ENCODE measurements at regions not wholly inside any gene's neighbourhood (a gene's known extent, or its start where the extent isn't known, plus 50 kb on each side); places are given as distances from the start of the nearest gene placed in this dataset.

- Histone ChIP-seq H3K9ac (no peak overlapping the region), H3K4me1 (ENCODE audit: low read depth, poor library complexity, severe bottlenecking) (no peaks in the 10 kb centered on the region), H3K27me3 (ENCODE audit: insufficient read depth, low read depth) (no peaks in the 10 kb centered on the region), H3K79me2 (ENCODE audit: insufficient read depth, low read depth) (no peaks in the 10 kb centered on the region), H3K36me3 (ENCODE audit: insufficient read depth) (no peaks in the 10 kb centered on the region), H3K4me2 (no peak overlapping the region), H2AFZ (ENCODE audit: low read depth) (no peak overlapping the region), H4K20me1 (ENCODE audit: insufficient read depth) (no peaks in the 10 kb centered on the region), H3K4me3 (IDR thresholded peaks at IDR 0.05; ENCODE audit: insufficient read depth, low read depth, low read length) (no peak overlapping the region), H3K27ac (no peak overlapping the region)
- TF ChIP-seq, protein P1, sequence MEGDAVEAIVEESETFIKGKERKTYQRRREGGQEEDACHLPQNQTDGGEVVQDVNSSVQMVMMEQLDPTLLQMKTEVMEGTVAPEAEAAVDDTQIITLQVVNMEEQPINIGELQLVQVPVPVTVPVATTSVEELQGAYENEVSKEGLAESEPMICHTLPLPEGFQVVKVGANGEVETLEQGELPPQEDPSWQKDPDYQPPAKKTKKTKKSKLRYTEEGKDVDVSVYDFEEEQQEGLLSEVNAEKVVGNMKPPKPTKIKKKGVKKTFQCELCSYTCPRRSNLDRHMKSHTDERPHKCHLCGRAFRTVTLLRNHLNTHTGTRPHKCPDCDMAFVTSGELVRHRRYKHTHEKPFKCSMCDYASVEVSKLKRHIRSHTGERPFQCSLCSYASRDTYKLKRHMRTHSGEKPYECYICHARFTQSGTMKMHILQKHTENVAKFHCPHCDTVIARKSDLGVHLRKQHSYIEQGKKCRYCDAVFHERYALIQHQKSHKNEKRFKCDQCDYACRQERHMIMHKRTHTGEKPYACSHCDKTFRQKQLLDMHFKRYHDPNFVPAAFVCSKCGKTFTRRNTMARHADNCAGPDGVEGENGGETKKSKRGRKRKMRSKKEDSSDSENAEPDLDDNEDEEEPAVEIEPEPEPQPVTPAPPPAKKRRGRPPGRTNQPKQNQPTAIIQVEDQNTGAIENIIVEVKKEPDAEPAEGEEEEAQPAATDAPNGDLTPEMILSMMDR (conservative IDR thresholded peaks at IDR 0.05; ENCODE audit: low read depth, low read length), result no peak
Observed at GRCh38 chr3:24886501-24886900, 391.9 kb upstream of the THRB start.

DNA sequence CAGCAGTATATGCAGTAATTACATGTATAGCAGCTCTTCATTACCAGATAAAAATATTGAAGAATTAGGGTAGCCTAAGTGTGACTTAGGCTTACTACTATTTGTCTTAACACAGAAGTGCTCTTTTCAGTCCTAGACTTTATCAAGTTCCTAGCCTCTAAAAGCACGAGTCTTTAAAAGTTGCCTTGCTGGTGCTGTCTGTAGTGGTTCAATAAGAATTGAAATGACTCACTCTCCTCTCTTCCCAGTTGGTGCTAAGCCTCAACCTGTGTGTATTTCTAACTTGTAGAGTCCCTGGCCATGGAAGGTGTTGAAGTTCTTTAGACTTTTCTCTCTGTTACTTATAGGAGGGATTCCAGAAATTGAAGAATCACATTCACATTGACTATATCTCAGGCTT lies 395.4 kb upstream of the THRB start:
- H2AFZ ChIP-seq (ENCODE audit: low read depth), result no peak overlapping the region
- no peaks in the 10 kb centered on the region for H4K20me1 ChIP-seq (ENCODE audit: insufficient read depth)
- H3K27ac ChIP-seq, result no peak overlapping the region
- TF ChIP-seq, protein P1 (conservative IDR thresholded peaks at IDR 0.05; ENCODE audit: low read depth, low read length), result no peak
- H3K4me2 ChIP-seq, result no peak overlapping the region
- no peaks in the 10 kb centered on the region for H3K36me3 ChIP-seq (ENCODE audit: insufficient read depth)
- no peaks in the 10 kb centered on the region for H3K27me3 ChIP-seq (ENCODE audit: insufficient read depth, low read depth)
- no peak overlapping the region for H3K9ac ChIP-seq
- H3K4me1 ChIP-seq (ENCODE audit: low read depth, poor library complexity, severe bottlenecking), result no peaks in the 10 kb centered on the region
- no peaks in the 10 kb centered on the region for H3K79me2 ChIP-seq (ENCODE audit: insufficient read depth, low read depth)
- no peak overlapping the region for H3K4me3 ChIP-seq (IDR thresholded peaks at IDR 0.05; ENCODE audit: insufficient read depth, low read depth, low read length)

- no peak overlapping the region for H3K9ac ChIP-seq
- H3K36me3 ChIP-seq (ENCODE audit: insufficient read depth), result no peaks in the 10 kb centered on the region
- H3K4me2 ChIP-seq, result no peak overlapping the region
- H3K27me3 ChIP-seq (ENCODE audit: insufficient read depth, low read depth), result no peaks in the 10 kb centered on the region
- no peak overlapping the region for H3K4me3 ChIP-seq (IDR thresholded peaks at IDR 0.05; ENCODE audit: insufficient read depth, low read depth, low read length)
- no peaks in the 10 kb centered on the region for H3K4me1 ChIP-seq (ENCODE audit: low read depth, poor library complexity, severe bottlenecking)
- no peaks in the 10 kb centered on the region for H3K79me2 ChIP-seq (ENCODE audit: insufficient read depth, low read depth)
- no peak overlapping the region for H3K27ac ChIP-seq
- no peak overlapping the region for H2AFZ ChIP-seq (ENCODE audit: low read depth)
- H4K20me1 ChIP-seq (ENCODE audit: insufficient read depth), result no peaks in the 10 kb centered on the region
- TF ChIP-seq, protein P1 (conservative IDR thresholded peaks at IDR 0.05; ENCODE audit: low read depth, low read length), result no peak
Observed at GRCh38 chr3:24899373-24899772, 404.7 kb upstream of the THRB start.

GRCh38 chr3:24899901-24900603 lies 405.4 kb upstream of the THRB start:
- Histone ChIP-seq H3K9ac (no peak overlapping the region), H3K27me3 (ENCODE audit: insufficient read depth, low read depth) (no peaks in the 10 kb centered on the region), H3K4me2 (no peak overlapping the region), H4K20me1 (ENCODE audit: insufficient read depth) (no peaks in the 10 kb centered on the region), H2AFZ (ENCODE audit: low read depth) (no peak overlapping the region), H3K36me3 (ENCODE audit: insufficient read depth) (no peaks in the 10 kb centered on the region), H3K79me2 (ENCODE audit: insufficient read depth, low read depth) (no peaks in the 10 kb centered on the region), H3K4me1 (ENCODE audit: low read depth, poor library complexity, severe bottlenecking) (no peaks in the 10 kb centered on the region), H3K27ac (no peak overlapping the region), H3K4me3 (IDR thresholded peaks at IDR 0.05; ENCODE audit: insufficient read depth, low read depth, low read length) (no peak overlapping the region)
- TF ChIP-seq, protein P1 (conservative IDR thresholded peaks at IDR 0.05; ENCODE audit: low read depth, low read length), result no peak

Measured in KMS-11 (cell line).